CD14-positive monocyte (primary cell): ENCODE measurements at regions not wholly inside any gene's neighbourhood (a gene's known extent, or its start where the extent isn't known, plus 50 kb on each side); places are given as distances from the start of the nearest gene placed in this dataset.

Experiments used
- DNase-seq, 3 donors: peaks; one replicate each; pipeline ENCODE4 v3.0.0-alpha.2; 2011 to 2022
- H2AFZ ChIP-seq: 2 replicates; pipeline ENCODE4 v1.6.0; 2012; ENCODE audit warnings: mild to moderate bottlenecking, low read depth, low read length, inconsistent platforms; ENCODE audit not compliant: insufficient read depth, poor library complexity, severe bottlenecking
- H3K27ac ChIP-seq, 2 donors: 1 replicate in 1 of 2; 2 replicates in 1 of 2; pipeline ENCODE4 v1.5.1; 2012 to 2013; ENCODE audit warnings: low read length in 2 of 2, control low read depth in 1 of 2, inconsistent platforms in 1 of 2, low read depth in 1 of 2, mild to moderate bottlenecking in 1 of 2
- H3K27me3 ChIP-seq, 2 donors: one replicate each; pipeline versions ENCODE4 v1.6.0 to v1.6.1; 2011 to 2013; ENCODE audit warnings: low read length in 2 of 2; ENCODE audit not compliant: control insufficient read depth in 2 of 2, insufficient read depth in 2 of 2
- H3K36me3 ChIP-seq, 2 donors: replicated peaks in 1 of 2; 1 replicate in 1 of 2; 2 replicates in 1 of 2; pipeline versions ENCODE4 v1.5.1 to v1.6.1; 2012 to 2013; ENCODE audit warnings: low read length in 2 of 2, control low read depth in 1 of 2, inconsistent platforms in 1 of 2, mild to moderate bottlenecking in 1 of 2; ENCODE audit not compliant: insufficient read depth in 2 of 2, control insufficient read depth in 1 of 2
- H3K4me1 ChIP-seq, 2 donors: 1 replicate in 1 of 2; 2 replicates in 1 of 2; pipeline versions ENCODE4 v1.5.1 to v1.6.1; 2012 to 2013; ENCODE audit warnings: low read length in 2 of 2, control low read depth in 1 of 2, inconsistent platforms in 1 of 2, mild to moderate bottlenecking in 1 of 2, moderate library complexity in 1 of 2; ENCODE audit not compliant: insufficient read depth in 2 of 2, control insufficient read depth in 1 of 2
- H3K4me2 ChIP-seq: replicated peaks from 2 replicates; pipeline ENCODE3; 2012; ENCODE audit warnings: low read length, moderate library complexity, mild to moderate bottlenecking; ENCODE audit not compliant: poor library complexity, severe bottlenecking; ENCODE audit errors: extremely low read depth
- H3K4me3 ChIP-seq, 3 experiments: fragments of 200-600 bp in 1 of 3; sonication (generic) in 1 of 3; replicated peaks in 1 of 3; 1 replicate in 2 of 3; 2 replicates in 1 of 3; pipeline ENCODE4 v1.5.1; 2011 to 2013; ENCODE audit warnings: low read length in 3 of 3, mild to moderate bottlenecking in 3 of 3, control low read depth in 2 of 3, low read depth in 2 of 3, inconsistent platforms in 1 of 3, moderate library complexity in 1 of 3
- H3K79me2 ChIP-seq: 2 replicates; pipeline ENCODE4 v1.6.0; 2012; ENCODE audit warnings: mild to moderate bottlenecking, control low read depth, inconsistent platforms, low read length, moderate library complexity; ENCODE audit not compliant: insufficient read depth
- H3K9ac ChIP-seq: 2 replicates; pipeline ENCODE4 v1.6.0; 2017; ENCODE audit warnings: low read length, mild to moderate bottlenecking; ENCODE audit not compliant: insufficient read depth, poor library complexity, severe bottlenecking
- H3K9me3 ChIP-seq, 2 donors: replicated peaks in 1 of 2; 1 replicate in 1 of 2; 2 replicates in 1 of 2; pipeline versions ENCODE4 v1.5.1 to v1.6.1; 2012 to 2013; ENCODE audit warnings: low read length in 2 of 2, control low read depth in 1 of 2; ENCODE audit not compliant: control insufficient read depth in 1 of 2, insufficient read depth in 1 of 2
- H4K20me1 ChIP-seq: 2 replicates; pipeline ENCODE4 v1.6.0; 2012; ENCODE audit warnings: mild to moderate bottlenecking, low read length, control low read depth, moderate library complexity; ENCODE audit not compliant: insufficient read depth
- H3K27ac Mint-ChIP-seq, 7 donors: one replicate each; pipeline ENCODE4 v1.8.0; 2020; ENCODE audit warnings: mild to moderate bottlenecking in 7 of 7, mixed read lengths in 7 of 7, moderate library complexity in 6 of 7, inconsistent platforms in 2 of 7
- H3K27me3 Mint-ChIP-seq, 3 donors: one replicate each; pipeline ENCODE4 v1.8.0; 2021 to 2022; ENCODE audit warnings: low read depth in 3 of 3, mild to moderate bottlenecking in 3 of 3, mixed read lengths in 3 of 3, moderate library complexity in 3 of 3, inconsistent platforms in 1 of 3
- H3K36me3 Mint-ChIP-seq, 2 donors: one replicate each; pipeline ENCODE4 v1.8.0; 2020; ENCODE audit warnings: mixed read lengths in 2 of 2, inconsistent platforms in 1 of 2, mild to moderate bottlenecking in 1 of 2
- H3K4me1 Mint-ChIP-seq: one replicate; pipeline ENCODE4 v1.8.0; 2020; ENCODE audit warnings: mild to moderate bottlenecking, mixed read lengths
- H3K4me3 Mint-ChIP-seq, 2 donors: one replicate each; pipeline ENCODE4 v1.8.0; 2020; ENCODE audit warnings: mild to moderate bottlenecking in 2 of 2, mixed read lengths in 2 of 2, moderate library complexity in 1 of 2
- H3K9me3 Mint-ChIP-seq, 7 donors: one replicate each; pipeline ENCODE4 v1.8.0; 2020 to 2022; ENCODE audit warnings: mixed read lengths in 7 of 7, mild to moderate bottlenecking in 6 of 7, moderate library complexity in 6 of 7, inconsistent platforms in 2 of 7
- WGBS: methylation state at CpG from one replicate; pipeline ENCODE4 v1.1.5; 2013; ENCODE audit warnings: missing lambda C conversion rate; ENCODE audit not compliant: insufficient coverage; 5-methylcytosine and 5-hydroxymethylcytosine counted together
- intact Hi-C, 2 donors: fragments of 100-400 bp; cut with micrococcal nuclease; formaldehyde crosslinking; loops; one replicate each; pipeline versions ENCODE4 v1.15.0 to v1.15.1; 2023
- TF ChIP-seq, protein P1 (sequence below): fragments of 200-600 bp; IDR thresholded peaks from one replicate; pipeline ENCODE4 v1.8.0; 2022; ENCODE audit warnings: antibody characterized with exemption, mild to moderate bottlenecking

- intact Hi-C loops = no loop called here
- Histone ChIP-seq H3K36me3 (no peaks in the 10 kb centered on the region), H3K27ac (no peak overlapping the region), H2AFZ (no peak overlapping the region), H3K9ac (no peak overlapping the region), H3K4me3 (no peak overlapping the region), H3K79me2 (no peaks in the 10 kb centered on the region), H4K20me1 (no peaks in the 10 kb centered on the region), H3K4me2 (no peak overlapping the region), H3K27me3 (no peaks in the 10 kb centered on the region), H3K9me3 (no peaks in the 10 kb centered on the region), H3K4me1 (no peaks in the 10 kb centered on the region)
- no peaks in the 10 kb centered on the region for H3K36me3 Mint-ChIP-seq
- H3K9me3 Mint-ChIP-seq = peaks cover 0 to 11% (median 3%) of the 10 kb centered on the region in 7 donors
- H3K4me3 Mint-ChIP-seq = no peak overlapping the region
- no peak for DNase-seq
- 86% methylated on average over 2 of the region's 3 CpGs for WGBS
- H3K27me3 Mint-ChIP-seq = no peaks in the 10 kb centered on the region
- H3K4me1 Mint-ChIP-seq = no peaks in the 10 kb centered on the region
- H3K27ac Mint-ChIP-seq = no peak overlapping the region
- TF ChIP-seq, protein P1, sequence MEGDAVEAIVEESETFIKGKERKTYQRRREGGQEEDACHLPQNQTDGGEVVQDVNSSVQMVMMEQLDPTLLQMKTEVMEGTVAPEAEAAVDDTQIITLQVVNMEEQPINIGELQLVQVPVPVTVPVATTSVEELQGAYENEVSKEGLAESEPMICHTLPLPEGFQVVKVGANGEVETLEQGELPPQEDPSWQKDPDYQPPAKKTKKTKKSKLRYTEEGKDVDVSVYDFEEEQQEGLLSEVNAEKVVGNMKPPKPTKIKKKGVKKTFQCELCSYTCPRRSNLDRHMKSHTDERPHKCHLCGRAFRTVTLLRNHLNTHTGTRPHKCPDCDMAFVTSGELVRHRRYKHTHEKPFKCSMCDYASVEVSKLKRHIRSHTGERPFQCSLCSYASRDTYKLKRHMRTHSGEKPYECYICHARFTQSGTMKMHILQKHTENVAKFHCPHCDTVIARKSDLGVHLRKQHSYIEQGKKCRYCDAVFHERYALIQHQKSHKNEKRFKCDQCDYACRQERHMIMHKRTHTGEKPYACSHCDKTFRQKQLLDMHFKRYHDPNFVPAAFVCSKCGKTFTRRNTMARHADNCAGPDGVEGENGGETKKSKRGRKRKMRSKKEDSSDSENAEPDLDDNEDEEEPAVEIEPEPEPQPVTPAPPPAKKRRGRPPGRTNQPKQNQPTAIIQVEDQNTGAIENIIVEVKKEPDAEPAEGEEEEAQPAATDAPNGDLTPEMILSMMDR = no peak
Measured at GRCh38 chr11:29260939-29261705, 755.7 kb downstream of the KCNA4 start.

GRCh38 chr11:29258411-29258810, 758.4 kb downstream of the KCNA4 start:
- H3K27me3 Mint-ChIP-seq = no peaks in the 10 kb centered on the region
- Histone ChIP-seq H3K9me3 (no peaks in the 10 kb centered on the region), H3K27me3 (no peaks in the 10 kb centered on the region), H3K9ac (no peak overlapping the region), H3K4me2 (no peak overlapping the region), H3K27ac (no peak overlapping the region), H3K79me2 (no peaks in the 10 kb centered on the region), H3K4me1 (no peaks in the 10 kb centered on the region), H2AFZ (no peak overlapping the region), H3K4me3 (no peak overlapping the region), H4K20me1 (no peaks in the 10 kb centered on the region), H3K36me3 (no peaks in the 10 kb centered on the region)
- no peak overlapping the region for H3K27ac Mint-ChIP-seq
- H3K4me1 Mint-ChIP-seq = no peaks in the 10 kb centered on the region
- DNase-seq = no peak
- intact Hi-C loops = no loop called here
- no CpG with 5 or more reads among the region's 3 CpGs for WGBS
- H3K9me3 Mint-ChIP-seq = peaks cover 0 to 11% (median 3%) of the 10 kb centered on the region in 7 donors
- no peak overlapping the region for H3K4me3 Mint-ChIP-seq
- H3K36me3 Mint-ChIP-seq = no peaks in the 10 kb centered on the region
- TF ChIP-seq, protein P1 = no peak
